CD4-positive, alpha-beta T cell (primary cell): ENCODE measurements at regions not wholly inside any gene's neighbourhood (a gene's known extent, or its start where the extent isn't known, plus 50 kb on each side); places are given as distances from the start of the nearest gene placed in this dataset.

Source experiments
- ATAC-seq: fragments of 200-7000 bp; cut with Tn5 transposase; one replicate; pipeline ENCODE4 v1.10.0; 2022; ENCODE audit warnings: mild to moderate bottlenecking; ENCODE audit not compliant: poor library complexity
- CTCF ChIA-PET: fragments of 350-600 bp; sonication (Branson Sonifier 250); formaldehyde crosslinking; loops from one replicate; lab custom pipeline; 2021; ENCODE audit warnings: antibody characterized with exemption, inconsistent platforms; lab: Charles Lee
- POLR2A ChIA-PET: fragments of 350-600 bp; sonication (Branson Sonifier 250); formaldehyde crosslinking; loops from one replicate; lab custom pipeline; 2021; ENCODE audit warnings: antibody characterized with exemption, inconsistent platforms; lab: Charles Lee
- DNase-seq, 14 experiments: peaks; one replicate each; pipeline ENCODE4 v3.0.0-alpha.2; 2013 to 2020; ENCODE audit warnings: mixed read lengths in 2 of 14
- H3K27ac ChIP-seq, 2 donors: one replicate each; pipeline versions ENCODE4 v1.5.1 to v1.7.0; 2013; ENCODE audit warnings: low read length in 2 of 2, low read depth in 1 of 2, mild to moderate bottlenecking in 1 of 2
- H3K27me3 ChIP-seq, 2 experiments: 1 replicate in 1 of 2; 2 replicates in 1 of 2; pipeline versions ENCODE4 v1.6.1 to v1.7.0; 2013; ENCODE audit warnings: low read length in 2 of 2, control low read depth in 1 of 2, mild to moderate bottlenecking in 1 of 2, moderate library complexity in 1 of 2; ENCODE audit not compliant: insufficient read depth in 2 of 2, control insufficient read depth in 1 of 2
- H3K36me3 ChIP-seq: one replicate; pipeline ENCODE4 v1.6.1; 2013; ENCODE audit warnings: low read length, control low read depth; ENCODE audit not compliant: insufficient read depth
- H3K4me1 ChIP-seq: one replicate; pipeline ENCODE4 v1.6.1; 2013; ENCODE audit warnings: low read length, control low read depth; ENCODE audit not compliant: insufficient read depth
- H3K4me3 ChIP-seq: one replicate; pipeline ENCODE4 v1.5.1; 2013; ENCODE audit warnings: mild to moderate bottlenecking, low read length, moderate library complexity
- H3K9me3 ChIP-seq, 2 experiments: 1 replicate in 1 of 2; 2 replicates in 1 of 2; pipeline versions ENCODE4 v1.6.1 to v1.7.0; 2013; ENCODE audit warnings: low read length in 2 of 2, mild to moderate bottlenecking in 2 of 2, control low read depth in 1 of 2, moderate library complexity in 1 of 2; ENCODE audit not compliant: control insufficient read depth in 1 of 2, insufficient read depth in 1 of 2
- H3K27ac Mint-ChIP-seq: one replicate; pipeline ENCODE4 v1.8.0; 2020; ENCODE audit warnings: mixed read lengths
- H3K27me3 Mint-ChIP-seq: one replicate; pipeline ENCODE4 v1.8.0; 2021; ENCODE audit warnings: mixed read lengths
- H3K36me3 Mint-ChIP-seq: one replicate; pipeline ENCODE4 v1.8.0; 2021; ENCODE audit warnings: low read depth, mixed read lengths
- H3K4me1 Mint-ChIP-seq: one replicate; pipeline ENCODE4 v1.8.0; 2021; ENCODE audit warnings: low read depth, mixed read lengths
- H3K4me3 Mint-ChIP-seq: one replicate; pipeline ENCODE4 v1.8.0; 2020; ENCODE audit warnings: mild to moderate bottlenecking, mixed read lengths
- H3K9me3 Mint-ChIP-seq: one replicate; pipeline ENCODE4 v1.8.0; 2020; ENCODE audit warnings: mixed read lengths
- intact Hi-C, 2 experiments: fragments of 100-400 bp; cut with DNase I in 1 of 2; cut with micrococcal nuclease in 1 of 2; formaldehyde crosslinking; loops; one replicate each; pipeline versions ENCODE4 v1.15.1 to v1.9.0; 2023 to 2025; cut with DNase I, micrococcal nuclease
- TF ChIP-seq, protein P1 (sequence below): fragments of 200-600 bp; IDR thresholded peaks from one replicate; pipeline ENCODE4 v1.8.0; 2022; ENCODE audit warnings: antibody characterized with exemption, mild to moderate bottlenecking

DNA sequence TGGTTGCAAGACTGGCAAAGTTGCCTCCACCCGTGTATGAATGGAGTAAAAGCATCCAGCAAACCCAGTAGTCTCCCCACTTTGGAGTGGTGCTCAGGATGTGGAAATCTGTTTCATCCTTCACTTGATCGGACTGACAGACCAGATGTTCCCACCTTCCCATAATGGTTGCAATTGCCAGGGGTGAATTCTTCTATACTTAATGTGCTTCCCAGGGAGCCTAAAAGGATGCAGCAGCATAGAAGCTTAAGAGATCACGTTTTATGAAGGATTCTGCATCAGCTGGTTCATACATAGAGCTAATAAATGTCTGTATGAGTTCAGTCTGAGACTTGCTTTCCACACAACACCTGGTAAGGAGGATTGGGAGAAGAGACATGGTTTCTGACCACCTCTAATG, 198.8 kb upstream of the S1PR3 start:
- Mint-ChIP-seq H3K4me3 (no peak overlapping the region), H3K36me3 (no peaks in the 10 kb centered on the region), H3K4me1 (no peaks in the 10 kb centered on the region), H3K9me3 (no peaks in the 10 kb centered on the region), H3K27ac (no peak overlapping the region), H3K27me3 (peaks cover 4% of the 10 kb centered on the region)
- no peaks in the 10 kb centered on the region for H3K36me3 ChIP-seq
- no peaks in the 10 kb centered on the region for H3K27me3 ChIP-seq
- no peaks in the 10 kb centered on the region for H3K4me1 ChIP-seq
- intact Hi-C loops, result no loop called here
- CTCF ChIA-PET, result no interaction called here
- no peak overlapping the region for H3K27ac ChIP-seq
- H3K4me3 ChIP-seq, result no peak overlapping the region
- TF ChIP-seq, protein P1, sequence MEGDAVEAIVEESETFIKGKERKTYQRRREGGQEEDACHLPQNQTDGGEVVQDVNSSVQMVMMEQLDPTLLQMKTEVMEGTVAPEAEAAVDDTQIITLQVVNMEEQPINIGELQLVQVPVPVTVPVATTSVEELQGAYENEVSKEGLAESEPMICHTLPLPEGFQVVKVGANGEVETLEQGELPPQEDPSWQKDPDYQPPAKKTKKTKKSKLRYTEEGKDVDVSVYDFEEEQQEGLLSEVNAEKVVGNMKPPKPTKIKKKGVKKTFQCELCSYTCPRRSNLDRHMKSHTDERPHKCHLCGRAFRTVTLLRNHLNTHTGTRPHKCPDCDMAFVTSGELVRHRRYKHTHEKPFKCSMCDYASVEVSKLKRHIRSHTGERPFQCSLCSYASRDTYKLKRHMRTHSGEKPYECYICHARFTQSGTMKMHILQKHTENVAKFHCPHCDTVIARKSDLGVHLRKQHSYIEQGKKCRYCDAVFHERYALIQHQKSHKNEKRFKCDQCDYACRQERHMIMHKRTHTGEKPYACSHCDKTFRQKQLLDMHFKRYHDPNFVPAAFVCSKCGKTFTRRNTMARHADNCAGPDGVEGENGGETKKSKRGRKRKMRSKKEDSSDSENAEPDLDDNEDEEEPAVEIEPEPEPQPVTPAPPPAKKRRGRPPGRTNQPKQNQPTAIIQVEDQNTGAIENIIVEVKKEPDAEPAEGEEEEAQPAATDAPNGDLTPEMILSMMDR, result no peak
- ATAC-seq, result no peak
- POLR2A ChIA-PET, result no interaction called here
- DNase-seq, result no peak
- H3K9me3 ChIP-seq, result no peaks in the 10 kb centered on the region

GRCh38 chr9:88794100-88794499, 197.2 kb upstream of the S1PR3 start:
- H3K4me1 Mint-ChIP-seq, result no peaks in the 10 kb centered on the region
- Histone ChIP-seq H3K27ac (no peak overlapping the region), H3K36me3 (no peaks in the 10 kb centered on the region), H3K4me3 (no peak overlapping the region), H3K9me3 (no peaks in the 10 kb centered on the region), H3K4me1 (no peaks in the 10 kb centered on the region), H3K27me3 (no peaks in the 10 kb centered on the region)
- H3K9me3 Mint-ChIP-seq, result no peaks in the 10 kb centered on the region
- no peaks in the 10 kb centered on the region for H3K27me3 Mint-ChIP-seq
- ChIA-PET POLR2A (no interaction called here), CTCF (no interaction called here)
- ATAC-seq (no peak), DNase-seq (no peak)
- TF ChIP-seq, protein P1, result no peak
- H3K4me3 Mint-ChIP-seq, result no peak overlapping the region
- intact Hi-C loops, result no loop called here
- no peaks in the 10 kb centered on the region for H3K36me3 Mint-ChIP-seq
- H3K27ac Mint-ChIP-seq, result no peak overlapping the region

GRCh38 chr9:88796947-88797346, 194.3 kb upstream of the S1PR3 start:
- Histone ChIP-seq H3K9me3 (no peaks in the 10 kb centered on the region), H3K27ac (no peak overlapping the region), H3K4me3 (no peak overlapping the region), H3K36me3 (no peaks in the 10 kb centered on the region), H3K27me3 (peaks cover 5 to 7% of the 10 kb centered on the region in 2 experiments), H3K4me1 (no peaks in the 10 kb centered on the region)
- intact Hi-C loops, result no loop called here
- ChIA-PET CTCF (no interaction called here), POLR2A (no interaction called here)
- Mint-ChIP-seq H3K9me3 (no peaks in the 10 kb centered on the region), H3K36me3 (no peaks in the 10 kb centered on the region), H3K4me1 (no peaks in the 10 kb centered on the region), H3K4me3 (no peak overlapping the region), H3K27ac (no peak overlapping the region), H3K27me3 (peaks cover 20% of the 10 kb centered on the region)
- no peak for DNase-seq
- TF ChIP-seq, protein P1, result no peak
- no peak for ATAC-seq
